HPDE6-E6E7 (cell line): ENCODE measurements at regions not wholly inside any gene's neighbourhood (a gene's known extent, or its start where the extent isn't known, plus 50 kb on each side); places are given as distances from the start of the nearest gene placed in this dataset.
"Not testable (repeated sequence)": the region's sequence is repeated elsewhere in the genome, so short reads cannot be mapped to it uniquely, and the experiment has no call there.

Experiments used
- DNase-seq: peaks from one replicate; pipeline ENCODE4 v3.0.0; 2011; ENCODE audit warnings: missing footprints; ENCODE audit errors: extremely low spot score

DNA sequence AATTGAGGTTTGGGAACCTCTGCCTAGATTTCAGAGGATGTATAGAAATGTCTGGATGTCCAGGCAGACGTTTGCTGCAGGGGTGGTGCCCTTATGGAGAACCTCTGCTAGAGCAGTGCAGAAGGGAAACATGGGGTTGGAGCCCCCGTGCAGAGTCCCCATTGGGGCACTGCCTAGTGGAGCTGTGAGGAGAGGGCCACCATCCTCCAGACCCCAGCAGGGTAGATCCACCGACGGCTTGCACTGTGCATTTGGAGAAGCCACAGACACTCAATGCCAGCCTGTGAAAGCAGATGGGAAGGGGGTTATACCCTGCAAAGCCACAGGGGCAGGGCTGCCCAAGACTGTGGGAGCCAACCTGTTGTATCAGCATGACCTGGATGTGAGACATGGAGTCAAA is 354.6 kb downstream of the ZNF326 start:
- no peak for DNase-seq

- DNase-seq = no peak
Observed at GRCh38 chr1:90348934-90349333, 354.0 kb downstream of the ZNF326 start.

DNA sequence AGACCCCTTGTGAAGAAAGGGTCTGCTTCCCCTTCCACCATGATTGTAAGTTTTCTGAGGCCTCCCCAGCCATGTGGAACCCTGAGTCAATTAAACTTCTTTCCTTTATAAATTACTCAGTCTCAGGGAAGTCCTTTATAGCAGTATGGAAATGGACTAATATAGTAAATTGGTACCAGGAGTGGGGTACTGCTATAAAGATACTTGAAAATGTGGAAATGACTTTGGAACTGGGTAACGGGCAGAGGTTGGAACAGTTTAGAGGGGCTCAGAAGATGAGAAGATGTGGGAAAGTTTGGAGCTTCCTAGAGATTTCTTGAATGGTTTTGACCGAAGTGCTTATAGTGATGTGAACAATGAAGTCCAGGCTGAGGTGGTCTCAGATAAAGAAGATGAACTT is 353.5 kb downstream of the ZNF326 start:
- DNase-seq = not testable (repeated sequence)

DNA sequence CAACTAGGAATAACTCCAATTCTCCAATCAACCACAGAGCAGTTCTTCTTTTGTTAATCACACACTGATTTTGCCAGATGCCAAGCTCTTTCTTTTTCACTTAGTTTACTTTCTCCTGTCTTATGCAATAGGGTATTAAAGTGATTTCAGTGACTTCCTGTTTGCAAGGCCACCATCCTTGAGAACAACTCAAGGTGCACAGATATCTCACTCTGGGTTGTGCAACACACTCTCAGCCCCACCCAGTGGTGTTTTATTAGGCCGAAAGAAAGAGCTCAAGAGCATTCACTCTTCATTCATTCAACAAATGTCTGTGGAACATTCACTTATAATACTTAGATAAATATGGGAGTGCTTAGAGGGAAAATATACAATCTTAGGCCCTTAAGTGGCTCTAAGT is 352.5 kb downstream of the ZNF326 start:
- DNase-seq = no peak

- no peak for DNase-seq
Observed at GRCh38 chr1:90346757-90347156, 351.8 kb downstream of the ZNF326 start.

- no peak for DNase-seq
Observed at GRCh38 chr1:90346349-90346748, 351.4 kb downstream of the ZNF326 start.

- no peak for DNase-seq
Observed at GRCh38 chr1:90344963-90345730, 350.2 kb downstream of the ZNF326 start.

DNA sequence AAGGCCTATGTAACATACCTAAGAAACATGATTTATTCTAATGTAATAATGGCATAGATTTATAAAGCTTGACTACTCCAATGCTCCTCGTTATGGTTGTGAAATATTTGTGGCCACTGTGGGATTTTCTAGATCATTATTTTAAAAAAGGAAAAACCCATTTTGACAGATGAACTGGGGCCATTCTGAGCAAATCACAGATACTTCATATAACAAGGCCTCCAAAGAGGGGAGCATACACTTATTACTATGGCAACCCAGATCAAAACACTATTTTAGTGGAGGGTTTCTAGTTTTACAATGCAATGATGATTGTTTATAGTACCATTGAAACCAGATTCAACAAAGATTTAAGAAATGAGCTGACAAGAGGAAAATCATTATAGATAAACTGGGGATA is 346.6 kb downstream of the ZNF326 start:
- DNase-seq = no peak

- no peak for DNase-seq
Observed at GRCh38 chr1:90340606-90341005, 345.7 kb downstream of the ZNF326 start.

DNA sequence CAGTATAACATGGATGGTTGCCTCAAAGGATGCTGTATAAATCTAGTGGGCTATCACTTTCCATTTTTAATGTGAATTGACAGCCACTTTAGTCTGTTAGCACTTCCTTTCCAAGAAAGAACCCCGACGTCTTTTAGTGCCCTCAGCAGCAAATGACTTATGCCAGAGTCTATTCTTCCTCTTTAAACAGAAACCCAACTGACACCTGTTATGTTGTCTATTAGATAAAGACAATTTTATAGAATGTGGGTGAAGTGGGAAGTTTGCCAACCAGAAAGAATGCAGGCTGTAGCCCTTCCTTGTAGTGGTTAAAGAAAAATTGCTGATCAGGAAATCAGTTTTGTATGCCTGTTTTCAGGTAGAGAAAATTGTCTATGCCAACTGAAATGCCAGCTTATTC is 344.9 kb downstream of the ZNF326 start:
- DNase-seq = no peak

DNA sequence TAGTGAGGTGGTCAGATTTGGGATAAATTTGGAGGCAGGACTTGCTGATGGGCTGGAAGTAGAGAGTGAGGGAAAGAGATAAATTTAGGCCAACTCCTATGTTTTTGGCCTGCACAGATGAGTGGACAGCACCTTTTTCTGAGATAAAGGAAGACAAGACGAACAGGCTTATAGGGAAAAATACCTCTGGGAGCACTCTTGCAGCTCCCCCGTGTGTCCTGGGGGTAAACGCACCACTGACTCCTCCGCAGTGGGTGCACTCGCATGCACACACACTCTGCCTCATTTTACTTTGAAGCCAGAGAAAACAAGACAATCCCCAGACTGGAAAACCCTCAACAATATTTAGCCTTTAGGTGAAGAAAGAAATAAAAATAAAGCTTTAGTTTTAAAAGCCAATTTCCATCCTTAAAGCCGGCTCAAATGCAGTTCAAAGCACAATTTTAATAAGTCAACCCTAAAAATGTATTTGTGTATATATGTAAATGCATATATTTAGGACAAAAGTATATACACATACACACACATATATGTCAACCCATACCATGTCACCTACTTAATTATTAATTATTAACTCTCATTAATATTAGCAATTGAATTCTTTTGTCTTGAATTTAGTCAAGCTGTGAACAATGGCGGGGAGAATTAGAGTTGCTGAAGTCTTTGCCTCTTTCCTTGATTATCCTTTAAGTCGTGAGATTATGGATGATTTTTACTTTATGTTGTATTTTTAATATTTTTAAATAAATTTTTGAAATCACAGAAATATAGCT is 341.8 kb downstream of the ZNF326 start:
- DNase-seq = no peak

GRCh38 chr1:90335558-90335957 is 340.6 kb downstream of the ZNF326 start:
- no peak for DNase-seq

- DNase-seq = no peak
Observed at GRCh38 chr1:90334137-90334536, 339.2 kb downstream of the ZNF326 start.

DNA sequence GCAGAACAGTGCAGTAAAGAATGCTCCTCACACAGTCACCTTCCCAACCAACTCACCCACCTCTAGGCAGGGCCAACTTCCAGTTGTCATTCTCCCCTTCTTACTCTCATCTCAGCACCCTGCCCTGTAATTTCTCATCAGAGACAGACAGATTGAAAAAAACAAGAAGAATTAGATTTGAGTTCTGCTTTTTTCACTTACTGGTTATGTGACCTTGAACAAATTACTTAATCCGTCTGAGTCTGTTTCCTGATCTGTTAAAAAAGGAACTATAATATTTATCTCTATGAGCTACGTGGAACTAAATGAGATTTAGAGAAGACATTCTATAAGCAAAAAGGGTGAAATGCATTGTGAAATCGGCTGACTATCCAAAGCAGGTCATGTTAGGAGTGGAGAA is 330.3 kb downstream of the ZNF326 start:
- DNase-seq = no peak

DNA sequence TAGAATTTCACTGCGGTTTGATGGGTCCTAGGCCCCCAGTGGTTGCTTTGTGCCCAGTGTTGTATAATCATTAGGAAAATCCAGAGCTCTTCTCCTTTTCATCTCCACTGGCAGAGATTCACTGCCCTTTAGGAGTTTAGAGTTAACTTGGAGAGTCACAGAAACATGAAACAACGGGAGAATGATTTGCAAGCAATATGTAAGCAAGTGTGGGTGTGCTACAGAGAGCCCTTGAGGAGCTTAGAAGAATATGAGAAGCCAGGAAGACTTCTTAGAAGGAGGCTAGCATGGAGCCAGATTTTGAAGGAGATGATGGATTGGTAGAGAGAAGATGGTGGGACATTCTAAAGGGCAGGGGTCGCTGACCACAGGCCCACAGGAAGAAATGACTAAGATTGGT is 327.3 kb downstream of the ZNF326 start:
- no peak for DNase-seq

DNA sequence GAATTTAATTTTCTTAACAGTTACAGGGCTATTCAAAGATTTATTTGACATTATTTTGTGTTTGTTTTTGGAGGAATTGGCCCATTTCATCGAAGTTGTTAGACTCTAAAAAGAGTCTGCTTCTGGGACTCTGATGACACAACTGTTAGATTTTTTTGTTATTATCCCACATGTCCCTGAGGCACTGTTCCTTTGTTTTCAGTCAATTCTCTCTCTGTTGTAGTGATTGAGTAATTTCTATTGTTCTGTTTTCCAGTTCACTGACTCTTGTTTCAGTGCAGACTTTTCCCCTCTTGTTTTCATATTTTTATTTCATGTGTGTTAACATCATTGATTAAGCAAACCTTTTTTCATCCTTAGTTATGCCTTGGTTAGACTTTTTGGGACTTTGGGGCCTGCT is 325.0 kb downstream of the ZNF326 start:
- DNase-seq = no peak

- no peak for DNase-seq
Observed at GRCh38 chr1:90318431-90318830, 323.5 kb downstream of the ZNF326 start.

GRCh38 chr1:90317628-90318027 is 322.7 kb downstream of the ZNF326 start:
- DNase-seq = no peak

- no peak for DNase-seq
Observed at GRCh38 chr1:90314533-90314932, 319.6 kb downstream of the ZNF326 start.

GRCh38 chr1:90313778-90314177 is 318.9 kb downstream of the ZNF326 start:
- no peak for DNase-seq

DNA sequence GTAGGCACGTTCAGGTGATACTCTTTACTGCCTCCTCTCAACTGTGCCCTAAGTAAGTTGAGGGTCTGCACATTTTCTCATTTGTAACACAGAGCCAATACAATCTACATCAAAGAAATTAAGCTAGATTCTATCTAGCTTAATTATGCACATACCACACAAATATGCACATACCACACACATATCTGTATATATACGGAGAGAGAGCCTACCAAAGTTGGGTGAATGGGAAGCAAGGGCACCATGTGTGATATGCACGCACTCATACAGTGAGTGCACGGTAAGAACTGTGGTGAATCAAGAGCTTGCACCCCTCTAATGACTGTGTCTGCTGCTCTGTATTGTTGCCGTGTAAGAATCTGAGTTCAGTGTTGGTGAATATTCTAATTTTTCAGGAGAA is 314.9 kb downstream of the ZNF326 start:
- no peak for DNase-seq

GRCh38 chr1:90308421-90308820 is 313.5 kb downstream of the ZNF326 start:
- DNase-seq = no peak

GRCh38 chr1:90305577-90305976 is 310.7 kb downstream of the ZNF326 start:
- DNase-seq = no peak
